ENCODE measurements at regions not wholly inside any gene's neighbourhood (a gene's known extent, or its start where the extent isn't known, plus 50 kb on each side); places are given as distances from the start of the nearest gene placed in this dataset.
"Not testable (repeated sequence)": the region's sequence is repeated elsewhere in the genome, so short reads cannot be mapped to it uniquely, and the experiment has no call there.

GRCh38 chr16:13697568-13697967 is 222.4 kb upstream of the ERCC4 start:
- in situ Hi-C loops (cut with MboI; ENCODE audit: low sequenced_read_pairs), result no loop called here

DNA sequence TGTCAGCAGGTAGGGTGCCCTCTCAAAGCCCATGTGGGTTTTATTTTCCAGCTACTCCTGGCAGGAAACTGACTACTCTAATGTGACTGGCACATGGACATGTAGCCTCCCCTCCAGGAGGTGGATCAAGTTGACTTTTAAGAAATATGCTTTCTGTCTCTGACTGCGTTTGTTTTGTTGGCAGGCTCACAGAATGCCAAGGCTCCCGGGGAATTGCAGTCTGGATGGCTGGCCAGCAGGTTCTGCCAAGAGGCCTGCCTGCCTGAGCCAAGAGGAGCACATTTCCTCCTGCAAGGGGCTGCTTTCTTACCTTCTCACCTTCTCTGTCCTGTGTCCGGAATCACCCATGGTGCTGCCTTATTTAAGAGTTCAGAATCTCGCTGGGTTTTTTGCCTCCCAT is 217.3 kb upstream of the ERCC4 start:
- in situ Hi-C loops (cut with MboI; ENCODE audit: low sequenced_read_pairs), result no loop called here

DNA sequence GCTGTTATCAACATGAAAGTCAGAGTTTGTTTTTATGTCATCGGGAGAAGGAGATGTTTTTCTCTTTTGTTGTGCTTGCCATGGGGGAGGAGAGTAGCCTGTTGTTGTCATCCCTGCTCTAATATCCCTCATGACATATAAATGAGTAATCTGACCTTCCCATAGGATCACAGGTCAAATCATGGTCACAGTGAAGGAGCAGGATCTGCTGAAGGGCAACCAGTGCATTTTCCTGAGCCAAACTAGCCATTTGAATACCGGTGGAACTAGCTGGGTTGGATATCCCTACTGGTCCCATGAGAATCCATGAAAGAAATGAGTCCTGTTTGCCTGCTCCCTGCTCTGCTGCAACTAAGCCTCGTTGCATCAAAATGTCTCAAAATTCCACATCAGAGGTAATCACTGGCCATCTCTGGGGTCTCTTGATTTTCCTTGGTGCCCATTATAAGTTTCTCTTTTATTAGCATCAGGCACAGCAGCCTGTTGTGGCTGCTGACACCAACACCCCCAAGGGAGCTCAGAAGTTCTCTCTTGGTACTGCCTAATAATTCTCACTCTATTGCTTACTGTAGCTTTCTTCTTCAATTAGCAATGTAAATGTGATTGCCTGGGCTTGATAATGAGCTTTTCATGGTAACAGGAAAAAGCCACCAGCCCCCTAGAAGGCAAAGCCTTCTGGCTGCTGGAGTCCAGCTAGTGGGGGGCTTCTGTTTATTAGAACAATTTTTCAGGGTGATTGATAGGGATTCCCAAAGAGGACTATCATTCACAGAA is 211.4 kb upstream of the ERCC4 start:
- in situ Hi-C loops (cut with MboI; ENCODE audit: low sequenced_read_pairs), result no loop called here

GRCh38 chr16:13718748-13719147 is 201.2 kb upstream of the ERCC4 start:
- in situ Hi-C loops (cut with MboI; ENCODE audit: low sequenced_read_pairs), result no loop called here

- in situ Hi-C loops (cut with MboI; ENCODE audit: low sequenced_read_pairs), result no loop called here
Measured at GRCh38 chr16:13727943-13728342, 192.0 kb upstream of the ERCC4 start.

- in situ Hi-C loops (cut with MboI; ENCODE audit: low sequenced_read_pairs), result no loop called here
Measured at GRCh38 chr16:13733561-13733960, 186.4 kb upstream of the ERCC4 start.

DNA sequence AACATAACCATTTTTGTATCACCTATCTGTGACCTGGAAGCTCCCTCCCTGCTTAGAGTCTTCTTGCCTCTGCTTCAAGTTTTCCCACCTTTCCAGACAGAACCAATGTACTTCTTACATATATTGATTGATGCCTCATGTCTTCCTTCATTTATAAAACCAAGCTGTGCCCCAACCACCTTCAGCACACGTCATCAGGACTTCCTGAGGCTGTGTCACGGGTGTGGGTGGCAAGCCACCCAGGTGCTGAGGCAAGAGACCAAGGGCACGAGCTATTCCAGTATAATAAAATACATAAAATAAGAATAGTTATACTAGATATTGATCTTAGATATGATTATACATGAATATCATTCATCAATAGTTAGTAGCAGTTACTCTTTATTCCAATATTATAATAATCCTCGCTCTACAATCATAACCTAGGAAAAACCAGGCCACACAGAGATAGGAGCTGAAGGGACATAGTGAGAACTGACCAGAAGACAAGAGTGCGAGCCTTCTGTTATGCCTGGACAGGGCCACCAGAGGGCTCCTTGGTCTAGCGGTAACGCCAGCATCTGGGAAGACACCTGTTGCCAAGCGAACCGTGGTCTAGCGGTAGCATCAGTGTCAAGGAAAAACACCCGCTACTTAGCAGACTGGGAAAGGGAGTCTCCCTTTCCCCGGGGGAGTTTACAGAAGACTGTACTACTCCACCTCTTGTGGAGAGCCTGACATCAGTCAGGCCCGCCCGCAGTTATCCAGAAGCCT is 180.2 kb upstream of the ERCC4 start:
- in situ Hi-C loops (cut with MboI; ENCODE audit: low sequenced_read_pairs), result not testable (repeated sequence)

DNA sequence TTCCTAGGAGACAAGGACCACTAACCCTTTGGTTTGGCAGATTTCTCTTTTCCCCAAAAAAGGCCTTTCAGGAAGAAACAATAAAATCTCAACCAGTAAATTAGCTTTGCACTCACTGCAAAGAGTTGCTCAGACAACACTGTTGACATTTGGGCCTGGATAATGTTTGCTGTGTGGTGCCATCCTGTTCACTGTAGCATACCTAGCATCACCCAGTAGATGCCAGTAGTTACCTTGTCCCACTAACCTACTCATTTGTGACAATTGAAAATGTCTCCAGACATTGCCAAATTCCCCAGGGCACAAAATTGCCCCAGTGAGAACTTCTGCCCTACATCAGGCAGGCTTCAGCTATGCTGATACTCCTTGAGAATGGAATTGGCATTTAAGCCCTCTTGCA is 177.0 kb upstream of the ERCC4 start:
- in situ Hi-C loops (cut with MboI; ENCODE audit: low sequenced_read_pairs), result no loop called here

GRCh38 chr16:13743571-13743970 is 176.4 kb upstream of the ERCC4 start:
- in situ Hi-C loops (cut with MboI; ENCODE audit: low sequenced_read_pairs), result no loop called here

GRCh38 chr16:13756411-13757140 is 163.4 kb upstream of the ERCC4 start:
- in situ Hi-C loops (cut with MboI; ENCODE audit: low sequenced_read_pairs), result no loop called here

DNA sequence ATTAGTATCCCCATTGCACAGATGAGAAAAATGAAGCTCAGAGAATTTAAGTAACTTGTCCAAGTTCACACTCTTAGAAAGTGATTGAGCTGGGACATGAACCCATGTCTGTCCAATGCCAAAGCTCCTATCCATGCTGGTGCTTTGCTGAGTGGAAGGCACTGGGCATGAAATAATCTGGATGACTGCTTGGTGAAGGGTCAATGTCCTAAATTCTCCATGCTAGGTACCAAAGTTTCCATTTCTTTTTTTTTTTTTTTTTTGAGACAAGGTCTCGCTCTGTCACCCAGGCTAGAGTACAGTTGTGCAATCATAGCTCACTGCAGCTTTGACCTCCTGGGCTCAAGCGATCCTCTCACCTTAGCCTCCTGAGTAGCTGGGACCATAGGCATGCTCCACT is 153.6 kb upstream of the ERCC4 start:
- in situ Hi-C loops (cut with MboI; ENCODE audit: low sequenced_read_pairs), result no loop called here

DNA sequence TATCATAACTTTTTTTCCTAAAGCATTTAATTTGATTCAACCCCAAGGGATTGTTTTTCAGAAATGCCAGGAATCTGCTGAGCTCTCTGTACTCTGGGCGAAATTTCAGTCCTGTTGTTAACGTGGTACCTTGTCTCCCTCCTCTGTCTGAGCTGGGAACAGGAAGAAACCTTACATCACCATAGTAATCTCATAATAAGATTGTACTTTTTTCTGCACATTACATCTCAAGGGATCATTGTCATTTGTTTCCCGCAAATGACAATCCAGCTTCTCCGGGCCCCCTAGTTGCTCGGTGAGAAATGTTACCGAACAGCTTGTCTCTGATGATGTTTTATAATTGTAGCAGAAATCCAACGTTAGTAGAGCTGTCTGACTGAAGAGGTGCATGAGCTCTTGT is 152.7 kb upstream of the ERCC4 start:
- in situ Hi-C loops (cut with MboI; ENCODE audit: low sequenced_read_pairs), result no loop called here

DNA sequence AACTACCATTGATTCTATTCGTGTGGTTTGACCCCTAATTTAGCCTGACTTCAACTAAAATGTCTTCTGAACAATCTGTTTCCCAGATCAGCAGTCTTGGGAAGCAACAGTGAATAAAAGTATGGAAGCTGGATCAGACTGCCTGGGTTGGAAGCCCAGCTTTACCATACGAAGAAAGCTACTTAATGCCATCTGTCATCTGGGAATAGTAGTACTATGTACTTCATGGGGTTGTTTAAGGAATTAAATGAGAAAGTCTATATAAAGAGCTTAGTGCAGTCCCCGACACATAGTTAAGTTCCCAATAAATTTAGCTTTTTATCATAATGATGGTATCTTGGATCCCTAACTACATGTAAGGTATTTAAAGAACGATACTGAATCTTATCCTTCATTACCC is 151.5 kb upstream of the ERCC4 start:
- in situ Hi-C loops (cut with MboI; ENCODE audit: low sequenced_read_pairs), result no loop called here

DNA sequence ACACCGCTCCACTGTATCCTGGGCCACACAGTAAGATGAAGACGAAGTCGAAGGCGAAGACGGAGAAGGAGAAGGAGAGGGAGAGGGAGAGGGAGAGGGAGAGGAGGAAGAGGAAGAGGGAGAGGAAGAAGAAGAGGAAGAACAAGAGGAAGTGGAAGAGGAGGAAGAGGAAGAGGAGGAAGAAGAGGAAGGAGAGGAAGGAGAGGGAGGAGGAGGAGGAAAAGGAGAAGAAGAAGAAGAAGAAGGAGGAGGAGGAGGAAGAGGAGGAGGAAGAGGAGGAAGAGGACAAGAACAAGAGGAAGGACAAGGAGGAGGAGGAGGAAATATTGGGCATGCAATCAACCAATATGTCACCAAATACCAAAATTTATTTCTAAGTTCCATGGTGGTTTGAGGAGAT is 149.5 kb upstream of the ERCC4 start:
- in situ Hi-C loops (cut with MboI; ENCODE audit: low sequenced_read_pairs), result no loop called here

GRCh38 chr16:13772782-13773181 is 147.2 kb upstream of the ERCC4 start:
- in situ Hi-C loops (cut with MboI; ENCODE audit: low sequenced_read_pairs), result no loop called here

GRCh38 chr16:13779676-13780075 is 140.3 kb upstream of the ERCC4 start:
- in situ Hi-C loops (cut with MboI; ENCODE audit: low sequenced_read_pairs), result no loop called here

DNA sequence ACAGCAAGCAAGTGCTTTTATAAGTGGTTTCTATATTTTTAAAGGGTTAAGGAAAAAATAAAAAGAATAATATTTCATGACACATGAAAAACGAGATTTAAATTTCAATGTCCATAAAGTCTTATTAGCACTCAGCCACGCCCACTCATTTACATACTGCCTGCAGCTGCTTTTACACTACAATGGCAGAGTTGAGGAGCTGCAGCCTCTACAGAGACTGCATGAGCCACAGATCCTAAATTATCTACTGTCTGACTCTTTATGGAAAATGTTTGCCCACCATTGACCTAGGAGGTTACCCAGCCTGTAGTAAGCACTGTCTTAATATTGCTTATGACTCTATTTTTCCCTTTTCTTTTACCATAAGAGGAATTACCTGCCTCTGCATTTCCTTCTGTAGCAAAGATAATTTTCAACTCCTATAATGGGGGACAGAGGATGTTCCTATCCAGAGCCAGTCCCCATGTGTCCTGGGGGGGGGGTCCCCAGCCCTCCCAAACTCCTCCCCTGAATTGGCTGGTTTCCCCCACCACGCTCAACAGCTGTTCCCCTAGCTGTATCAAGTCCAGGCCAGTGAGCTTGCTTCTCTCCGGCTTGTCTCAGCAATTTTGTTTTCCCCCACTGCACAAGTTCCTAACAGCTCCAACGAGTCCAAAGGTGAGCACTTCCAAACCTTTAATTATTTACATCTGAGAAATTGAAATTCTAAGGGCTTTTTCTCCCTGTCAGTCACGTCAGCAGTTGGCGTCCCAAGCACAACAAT is 139.4 kb upstream of the ERCC4 start:
- in situ Hi-C loops (cut with MboI; ENCODE audit: low sequenced_read_pairs), result no loop called here

DNA sequence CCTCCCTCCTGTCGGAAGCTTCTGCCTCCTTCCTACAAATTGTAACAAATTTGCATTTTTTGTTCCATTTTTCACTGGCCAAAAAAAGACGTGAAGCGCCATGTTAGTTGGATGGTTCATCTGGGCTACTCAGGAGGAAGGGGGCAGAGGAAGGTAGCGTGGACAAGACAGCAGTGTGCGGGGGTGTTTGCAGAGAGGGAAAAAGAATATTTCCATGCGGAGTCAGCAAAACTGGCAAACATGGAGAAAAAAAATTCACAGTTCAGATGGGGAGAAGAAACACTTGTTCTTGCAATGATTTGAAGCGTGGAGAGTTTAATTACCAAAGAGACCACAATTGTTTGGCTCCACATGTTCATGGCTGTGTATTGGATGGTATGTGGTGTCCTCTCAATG is 138.8 kb upstream of the ERCC4 start:
- in situ Hi-C loops (cut with MboI; ENCODE audit: low sequenced_read_pairs), result no loop called here

- in situ Hi-C loops (cut with MboI; ENCODE audit: low sequenced_read_pairs), result no loop called here
Measured at GRCh38 chr16:13781575-13782338, 138.2 kb upstream of the ERCC4 start.

DNA sequence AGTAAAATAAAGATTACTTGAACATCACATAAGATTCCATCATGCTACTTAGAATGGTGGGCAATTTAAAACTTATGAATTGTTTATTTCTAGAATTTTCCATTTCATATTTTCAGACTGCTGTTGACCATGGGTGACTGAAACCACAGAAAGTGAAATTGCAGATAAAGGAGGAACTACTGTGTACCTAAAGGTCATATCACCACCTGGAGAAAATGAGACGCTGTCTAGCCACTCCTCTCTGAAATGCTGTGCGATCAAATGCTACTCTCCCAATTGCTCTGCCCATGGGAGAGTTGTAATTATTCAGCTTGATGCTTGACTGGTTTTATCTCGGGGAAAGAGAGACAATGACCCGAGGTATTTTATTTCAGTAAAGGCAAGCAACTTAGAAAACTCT is 128.9 kb upstream of the ERCC4 start:
- in situ Hi-C loops (cut with MboI; ENCODE audit: low sequenced_read_pairs), result no loop called here

Measured in HL-60/S4 (cell line).